ENCODE measurements at regions not wholly inside any gene's neighbourhood (a gene's known extent, or its start where the extent isn't known, plus 50 kb on each side); places are given as distances from the start of the nearest gene placed in this dataset.
A peak's percentile ranks its signal among the peaks of the same experiment; 100 is the strongest.

- Histone ChIP-seq H3K27ac (ENCODE audit: low read length) (no peak overlapping the region), H3K9me3 (ENCODE audit: insufficient read depth, low read length) (no peaks in the 10 kb centered on the region), H4K20me1 (ENCODE audit: insufficient read depth, low read length) (no peaks in the 10 kb centered on the region), H3K27me3 (ENCODE audit: low read depth, low read length) (no peaks in the 10 kb centered on the region), H2AFZ (ENCODE audit: low read depth, low read length) (no peak overlapping the region), H3K9ac (ENCODE audit: low read length) (no peak overlapping the region), H3K4me2 (ENCODE audit: low read length) (no peak overlapping the region), H3K4me1 (ENCODE audit: low read length) (peaks cover 15% of the 10 kb centered on the region), H3K4me3 (ENCODE audit: low read length) (no peak overlapping the region), H3K36me3 (replicated peaks; ENCODE audit: low read depth, low read length) (no peaks in the 10 kb centered on the region), H3K79me2 (ENCODE audit: low read length) (no peaks in the 10 kb centered on the region)
- TF ChIP-seq CTCF (IDR thresholded peaks at IDR 0.05; ENCODE audit: low read depth, low read length) (no peak), EZH2phosphoT487 (IDR thresholded peaks at IDR 0.05; ENCODE audit: low read depth) (no peak)
These were observed 83.9 kb downstream of the ARL6IP4 start for GRCh38 chr12:123064366-123064765.

GRCh38 chr12:123063535-123063934 is 83.1 kb downstream of the ARL6IP4 start:
- Histone ChIP-seq H3K4me2 (ENCODE audit: low read length) (no peak overlapping the region), H3K9ac (ENCODE audit: low read length) (no peak overlapping the region), H3K79me2 (ENCODE audit: low read length) (no peaks in the 10 kb centered on the region), H3K9me3 (ENCODE audit: insufficient read depth, low read length) (no peaks in the 10 kb centered on the region), H3K4me1 (ENCODE audit: low read length) (peaks cover 15% of the 10 kb centered on the region), H3K27me3 (ENCODE audit: low read depth, low read length) (no peaks in the 10 kb centered on the region), H3K36me3 (replicated peaks; ENCODE audit: low read depth, low read length) (no peaks in the 10 kb centered on the region), H3K4me3 (ENCODE audit: low read length) (no peak overlapping the region), H3K27ac (ENCODE audit: low read length) (no peak overlapping the region), H4K20me1 (ENCODE audit: insufficient read depth, low read length) (no peaks in the 10 kb centered on the region), H2AFZ (ENCODE audit: low read depth, low read length) (no peak overlapping the region)
- TF ChIP-seq EZH2phosphoT487 (IDR thresholded peaks at IDR 0.05; ENCODE audit: low read depth) (no peak), CTCF (IDR thresholded peaks at IDR 0.05; ENCODE audit: low read depth, low read length) (peak; percentile 37)

- no peaks in the 10 kb centered on the region for H4K20me1 ChIP-seq (ENCODE audit: insufficient read depth, low read length)
- H3K4me1 ChIP-seq (ENCODE audit: low read length), result peaks cover 19% of the 10 kb centered on the region
- TF ChIP-seq EZH2phosphoT487 (IDR thresholded peaks at IDR 0.05; ENCODE audit: low read depth) (no peak), CTCF (IDR thresholded peaks at IDR 0.05; ENCODE audit: low read depth, low read length) (no peak)
- H3K9me3 ChIP-seq (ENCODE audit: insufficient read depth, low read length), result no peaks in the 10 kb centered on the region
- no peaks in the 10 kb centered on the region for H3K27me3 ChIP-seq (ENCODE audit: low read depth, low read length)
- H3K27ac ChIP-seq (ENCODE audit: low read length), result no peak overlapping the region
- H3K79me2 ChIP-seq (ENCODE audit: low read length), result no peaks in the 10 kb centered on the region
- H3K9ac ChIP-seq (ENCODE audit: low read length), result no peak overlapping the region
- H3K36me3 ChIP-seq (replicated peaks; ENCODE audit: low read depth, low read length), result no peaks in the 10 kb centered on the region
- H3K4me2 ChIP-seq (ENCODE audit: low read length), result peak overlapping the region; percentile 34
- no peak overlapping the region for H3K4me3 ChIP-seq (ENCODE audit: low read length)
- H2AFZ ChIP-seq (ENCODE audit: low read depth, low read length), result no peak overlapping the region
These were observed 82.4 kb downstream of the ARL6IP4 start for GRCh38 chr12:123062681-123063486.

- no peaks in the 10 kb centered on the region for H3K27me3 ChIP-seq (ENCODE audit: low read depth, low read length)
- no peak overlapping the region for H2AFZ ChIP-seq (ENCODE audit: low read depth, low read length)
- H4K20me1 ChIP-seq (ENCODE audit: insufficient read depth, low read length), result no peaks in the 10 kb centered on the region
- H3K36me3 ChIP-seq (replicated peaks; ENCODE audit: low read depth, low read length), result no peaks in the 10 kb centered on the region
- no peaks in the 10 kb centered on the region for H3K79me2 ChIP-seq (ENCODE audit: low read length)
- no peak overlapping the region for H3K4me3 ChIP-seq (ENCODE audit: low read length)
- no peak overlapping the region for H3K27ac ChIP-seq (ENCODE audit: low read length)
- TF ChIP-seq CTCF (IDR thresholded peaks at IDR 0.05; ENCODE audit: low read depth, low read length) (no peak), EZH2phosphoT487 (IDR thresholded peaks at IDR 0.05; ENCODE audit: low read depth) (no peak)
- H3K9ac ChIP-seq (ENCODE audit: low read length), result no peak overlapping the region
- peaks cover 25% of the 10 kb centered on the region for H3K4me1 ChIP-seq (ENCODE audit: low read length)
- H3K9me3 ChIP-seq (ENCODE audit: insufficient read depth, low read length), result no peaks in the 10 kb centered on the region
- H3K4me2 ChIP-seq (ENCODE audit: low read length), result no peak overlapping the region
These were observed 81.1 kb downstream of the ARL6IP4 start for GRCh38 chr12:123061441-123062205.

Measured in OCI-LY3 (cell line).